GM23338 (cell line): ENCODE measurements at regions not wholly inside any gene's neighbourhood (a gene's known extent, or its start where the extent isn't known, plus 50 kb on each side); places are given as distances from the start of the nearest gene placed in this dataset.

Source experiments
- ATAC-seq: fragments of 200-7000 bp; cut with Tn5 transposase; 3 replicates; pipeline ENCODE4 v1.9.1; 2020
- DNase-seq: peaks from one replicate; pipeline ENCODE4 v3.0.0-alpha.2; 2015; ENCODE audit warnings: low spot score
- H2AFZ ChIP-seq: fragments of 200-600 bp; sonication (generic); 2 replicates; pipeline ENCODE4 v1.8.0; 2016; ENCODE audit warnings: antibody characterized with exemption, mild to moderate bottlenecking, moderate library complexity
- H3F3A ChIP-seq: fragments of 200-600 bp; sonication (generic); replicated peaks from 2 replicates; pipeline ENCODE4 v1.8.0; 2017; ENCODE audit warnings: antibody characterized with exemption, mixed run types, low read depth
- H3K27ac ChIP-seq: fragments of 200-600 bp; sonication (generic); 2 replicates; pipeline ENCODE4 v1.6.1; 2016; ENCODE audit warnings: low read depth
- H3K27me3 ChIP-seq: fragments of 200-600 bp; sonication (generic); 2 replicates; pipeline ENCODE4 v1.8.0; 2016; ENCODE audit warnings: mild to moderate bottlenecking, mixed run types, moderate library complexity; ENCODE audit not compliant: insufficient read depth
- H3K36me3 ChIP-seq: fragments of 200-600 bp; sonication (generic); 2 replicates; pipeline ENCODE4 v1.8.0; 2016; ENCODE audit warnings: mild to moderate bottlenecking; ENCODE audit not compliant: insufficient read depth
- H3K4me1 ChIP-seq: fragments of 200-600 bp; sonication (generic); 2 replicates; pipeline ENCODE4 v1.8.0; 2016; ENCODE audit warnings: mild to moderate bottlenecking, moderate library complexity; ENCODE audit not compliant: insufficient read depth
- H3K4me2 ChIP-seq: fragments of 200-600 bp; sonication (generic); 2 replicates; pipeline ENCODE4 v1.7.1; 2017; ENCODE audit warnings: mixed run types
- H3K4me3 ChIP-seq: fragments of 200-600 bp; sonication (generic); 2 replicates; pipeline ENCODE4 v1.6.1; 2016; ENCODE audit warnings: mixed run types
- H3K79me2 ChIP-seq: fragments of 200-600 bp; sonication (generic); replicated peaks from 2 replicates; pipeline ENCODE4 v1.8.0; 2017; ENCODE audit warnings: mild to moderate bottlenecking; ENCODE audit not compliant: insufficient read depth
- H3K9me2 ChIP-seq: fragments of 200-600 bp; sonication (generic); 2 replicates; pipeline ENCODE4 v1.8.0; 2017; ENCODE audit not compliant: insufficient read depth
- H4K20me1 ChIP-seq: fragments of 200-600 bp; sonication (generic); replicated peaks from 2 replicates; pipeline ENCODE4 v1.8.0; 2017; ENCODE audit warnings: mild to moderate bottlenecking; ENCODE audit not compliant: insufficient read depth
- H3K27ac Mint-ChIP-seq: 2 replicates; pipeline ENCODE4 v1.8.0; 2020; ENCODE audit warnings: inconsistent platforms, mild to moderate bottlenecking, moderate library complexity, mixed read lengths
- H3K27me3 Mint-ChIP-seq: 3 replicates; pipeline ENCODE4 v1.8.0; 2022; ENCODE audit warnings: low read depth, mild to moderate bottlenecking, moderate library complexity, mixed read lengths, inconsistent platforms; ENCODE audit not compliant: insufficient read depth, poor library complexity
- H3K36me3 Mint-ChIP-seq: 3 replicates; pipeline ENCODE4 v1.8.0; 2021; ENCODE audit warnings: low read depth, mild to moderate bottlenecking, inconsistent platforms, moderate library complexity, mixed read lengths
- H3K4me1 Mint-ChIP-seq: 3 replicates; pipeline ENCODE4 v1.8.0; 2020; ENCODE audit warnings: mild to moderate bottlenecking, inconsistent platforms, mixed read lengths
- H3K4me3 Mint-ChIP-seq: 3 replicates; pipeline ENCODE4 v1.8.0; 2021; ENCODE audit warnings: moderate library complexity, mild to moderate bottlenecking, inconsistent platforms, mixed read lengths
- H3K9me3 Mint-ChIP-seq: 3 replicates; pipeline ENCODE4 v1.8.0; 2020; ENCODE audit warnings: moderate library complexity, mild to moderate bottlenecking, inconsistent platforms, mixed read lengths
- CREB1 ChIP-seq: fragments of 250-450 bp; sonication (Bioruptor Pico); IDR thresholded peaks from 2 replicates; pipeline ENCODE4 v1.5.0; 2020; ENCODE audit warnings: low read depth, mild to moderate bottlenecking, moderate library complexity
- CTCF ChIP-seq, 2 experiments: fragments of 200-600 bp in 1 of 2; sonication (generic) in 1 of 2; conservative IDR thresholded peaks; 2 replicates each; pipeline versions ENCODE4 v1.5.1 to v1.6.1; 2016 to 2017; ENCODE audit warnings: antibody characterized with exemption in 2 of 2, low read depth in 2 of 2, mild to moderate bottlenecking in 2 of 2, moderate library complexity in 1 of 2
- EZH2 ChIP-seq: fragments of 200-600 bp; sonication (generic); IDR thresholded peaks from one replicate; pipeline ENCODE4 v1.8.0; 2017; ENCODE audit warnings: antibody characterized with exemption, mild to moderate bottlenecking, low read depth; ENCODE audit not compliant: unreplicated experiment
- EZH2phosphoT487 ChIP-seq: fragments of 200-600 bp; sonication (generic); IDR thresholded peaks from one replicate; pipeline ENCODE4 v1.8.1; 2018; ENCODE audit warnings: antibody characterized with exemption; ENCODE audit not compliant: unreplicated experiment
- JUNB ChIP-seq: IDR thresholded peaks from one replicate; pipeline ENCODE4 v1.6.1; 2016; ENCODE audit warnings: antibody characterized with exemption; ENCODE audit not compliant: unreplicated experiment
- NANOG ChIP-seq: IDR thresholded peaks from 2 replicates; pipeline ENCODE4 v1.6.1; 2016; ENCODE audit warnings: antibody characterized with exemption, borderline replicate concordance
- POLR2AphosphoS5 ChIP-seq: IDR thresholded peaks from 2 replicates; pipeline ENCODE4 v1.6.1; 2016; ENCODE audit warnings: antibody characterized with exemption, low read depth
- STAT1 ChIP-seq: IDR thresholded peaks from one replicate; pipeline ENCODE4 v1.6.1; 2016; ENCODE audit warnings: antibody characterized with exemption; ENCODE audit not compliant: unreplicated experiment
- ZNF114 ChIP-seq: fragments of 250-450 bp; sonication (Bioruptor Pico); IDR thresholded peaks from 2 replicates; pipeline ENCODE4 v1.5.0; 2020; ENCODE audit warnings: mild to moderate bottlenecking, moderate library complexity
- ZNF331 ChIP-seq: fragments of 250-450 bp; sonication (Bioruptor Pico); IDR thresholded peaks from 2 replicates; pipeline ENCODE4 v1.5.0; 2020; ENCODE audit warnings: low read depth, mild to moderate bottlenecking, moderate library complexity
- TF ChIP-seq, protein P1 (sequence below): IDR thresholded peaks from one replicate; pipeline ENCODE4 v1.6.1; 2018; ENCODE audit warnings: antibody characterized with exemption; ENCODE audit not compliant: unreplicated experiment
- TF ChIP-seq, protein P2 (sequence below): IDR thresholded peaks from 2 replicates; pipeline ENCODE4 v1.6.1; 2016; ENCODE audit warnings: antibody characterized with exemption
- TF ChIP-seq, protein P3 (sequence below): fragments of 250-450 bp; sonication (Bioruptor Pico); IDR thresholded peaks from 2 replicates; pipeline ENCODE4 v1.5.0; 2020; ENCODE audit warnings: mild to moderate bottlenecking, moderate library complexity

DNA sequence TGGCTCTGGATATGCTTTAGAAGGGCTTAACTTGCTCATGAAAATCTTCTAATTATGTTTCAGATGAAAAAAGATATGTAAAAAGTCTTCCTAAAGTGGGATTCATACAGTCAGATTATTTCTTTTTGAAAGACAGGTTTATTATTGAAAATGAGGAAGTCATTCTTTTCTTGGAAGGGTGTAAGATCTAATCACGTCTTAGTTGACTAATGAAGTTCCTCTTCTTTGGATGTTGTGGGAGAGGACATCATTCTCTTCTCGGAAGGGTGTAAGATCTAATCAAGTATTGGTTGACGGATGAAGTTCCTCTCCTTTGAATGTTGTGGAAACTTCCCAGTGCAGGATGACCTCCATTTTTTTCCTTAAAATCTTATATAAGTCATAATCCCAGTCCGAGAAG, 74.9 kb downstream of the ALG10 start:
- no peak overlapping the region for H3K27ac Mint-ChIP-seq
- Histone ChIP-seq H4K20me1 (no peaks in the 10 kb centered on the region), H3K79me2 (no peaks in the 10 kb centered on the region), H3F3A (no peaks in the 10 kb centered on the region), H2AFZ (no peak overlapping the region), H3K27me3 (no peaks in the 10 kb centered on the region), H3K4me1 (no peaks in the 10 kb centered on the region), H3K9me2 (no peaks in the 10 kb centered on the region), H3K4me2 (no peak overlapping the region), H3K27ac (no peak overlapping the region), H3K4me3 (no peak overlapping the region), H3K36me3 (no peaks in the 10 kb centered on the region)
- H3K4me1 Mint-ChIP-seq = no peaks in the 10 kb centered on the region
- ATAC-seq (no peak), DNase-seq (no peak)
- peaks cover 6% of the 10 kb centered on the region; the same call in 1 of the 3 replicates for H3K36me3 Mint-ChIP-seq
- peaks cover 89% of the 10 kb centered on the region for H3K9me3 Mint-ChIP-seq
- no peaks in the 10 kb centered on the region for H3K27me3 Mint-ChIP-seq
- H3K4me3 Mint-ChIP-seq = no peak overlapping the region
- TF ChIP-seq CREB1 (CRISPR knock-in tag) (no peak), ZNF331 (CRISPR knock-in tag) (no peak), EZH2 (no peak), ZNF114 (CRISPR knock-in tag) (no peak), JUNB (no peak), POLR2AphosphoS5 (no peak), NANOG (no peak), EZH2phosphoT487 (no peak), STAT1 (no peak), CTCF (conservative IDR thresholded peaks at IDR 0.05; ENCODE audit: low read depth in 2 of 2) (no peak)
- TF ChIP-seq, protein P1, sequence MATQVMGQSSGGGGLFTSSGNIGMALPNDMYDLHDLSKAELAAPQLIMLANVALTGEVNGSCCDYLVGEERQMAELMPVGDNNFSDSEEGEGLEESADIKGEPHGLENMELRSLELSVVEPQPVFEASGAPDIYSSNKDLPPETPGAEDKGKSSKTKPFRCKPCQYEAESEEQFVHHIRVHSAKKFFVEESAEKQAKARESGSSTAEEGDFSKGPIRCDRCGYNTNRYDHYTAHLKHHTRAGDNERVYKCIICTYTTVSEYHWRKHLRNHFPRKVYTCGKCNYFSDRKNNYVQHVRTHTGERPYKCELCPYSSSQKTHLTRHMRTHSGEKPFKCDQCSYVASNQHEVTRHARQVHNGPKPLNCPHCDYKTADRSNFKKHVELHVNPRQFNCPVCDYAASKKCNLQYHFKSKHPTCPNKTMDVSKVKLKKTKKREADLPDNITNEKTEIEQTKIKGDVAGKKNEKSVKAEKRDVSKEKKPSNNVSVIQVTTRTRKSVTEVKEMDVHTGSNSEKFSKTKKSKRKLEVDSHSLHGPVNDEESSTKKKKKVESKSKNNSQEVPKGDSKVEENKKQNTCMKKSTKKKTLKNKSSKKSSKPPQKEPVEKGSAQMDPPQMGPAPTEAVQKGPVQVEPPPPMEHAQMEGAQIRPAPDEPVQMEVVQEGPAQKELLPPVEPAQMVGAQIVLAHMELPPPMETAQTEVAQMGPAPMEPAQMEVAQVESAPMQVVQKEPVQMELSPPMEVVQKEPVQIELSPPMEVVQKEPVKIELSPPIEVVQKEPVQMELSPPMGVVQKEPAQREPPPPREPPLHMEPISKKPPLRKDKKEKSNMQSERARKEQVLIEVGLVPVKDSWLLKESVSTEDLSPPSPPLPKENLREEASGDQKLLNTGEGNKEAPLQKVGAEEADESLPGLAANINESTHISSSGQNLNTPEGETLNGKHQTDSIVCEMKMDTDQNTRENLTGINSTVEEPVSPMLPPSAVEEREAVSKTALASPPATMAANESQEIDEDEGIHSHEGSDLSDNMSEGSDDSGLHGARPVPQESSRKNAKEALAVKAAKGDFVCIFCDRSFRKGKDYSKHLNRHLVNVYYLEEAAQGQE = no peak
- TF ChIP-seq, protein P2, sequence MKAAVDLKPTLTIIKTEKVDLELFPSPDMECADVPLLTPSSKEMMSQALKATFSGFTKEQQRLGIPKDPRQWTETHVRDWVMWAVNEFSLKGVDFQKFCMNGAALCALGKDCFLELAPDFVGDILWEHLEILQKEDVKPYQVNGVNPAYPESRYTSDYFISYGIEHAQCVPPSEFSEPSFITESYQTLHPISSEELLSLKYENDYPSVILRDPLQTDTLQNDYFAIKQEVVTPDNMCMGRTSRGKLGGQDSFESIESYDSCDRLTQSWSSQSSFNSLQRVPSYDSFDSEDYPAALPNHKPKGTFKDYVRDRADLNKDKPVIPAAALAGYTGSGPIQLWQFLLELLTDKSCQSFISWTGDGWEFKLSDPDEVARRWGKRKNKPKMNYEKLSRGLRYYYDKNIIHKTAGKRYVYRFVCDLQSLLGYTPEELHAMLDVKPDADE = no peak
- TF ChIP-seq, protein P3, sequence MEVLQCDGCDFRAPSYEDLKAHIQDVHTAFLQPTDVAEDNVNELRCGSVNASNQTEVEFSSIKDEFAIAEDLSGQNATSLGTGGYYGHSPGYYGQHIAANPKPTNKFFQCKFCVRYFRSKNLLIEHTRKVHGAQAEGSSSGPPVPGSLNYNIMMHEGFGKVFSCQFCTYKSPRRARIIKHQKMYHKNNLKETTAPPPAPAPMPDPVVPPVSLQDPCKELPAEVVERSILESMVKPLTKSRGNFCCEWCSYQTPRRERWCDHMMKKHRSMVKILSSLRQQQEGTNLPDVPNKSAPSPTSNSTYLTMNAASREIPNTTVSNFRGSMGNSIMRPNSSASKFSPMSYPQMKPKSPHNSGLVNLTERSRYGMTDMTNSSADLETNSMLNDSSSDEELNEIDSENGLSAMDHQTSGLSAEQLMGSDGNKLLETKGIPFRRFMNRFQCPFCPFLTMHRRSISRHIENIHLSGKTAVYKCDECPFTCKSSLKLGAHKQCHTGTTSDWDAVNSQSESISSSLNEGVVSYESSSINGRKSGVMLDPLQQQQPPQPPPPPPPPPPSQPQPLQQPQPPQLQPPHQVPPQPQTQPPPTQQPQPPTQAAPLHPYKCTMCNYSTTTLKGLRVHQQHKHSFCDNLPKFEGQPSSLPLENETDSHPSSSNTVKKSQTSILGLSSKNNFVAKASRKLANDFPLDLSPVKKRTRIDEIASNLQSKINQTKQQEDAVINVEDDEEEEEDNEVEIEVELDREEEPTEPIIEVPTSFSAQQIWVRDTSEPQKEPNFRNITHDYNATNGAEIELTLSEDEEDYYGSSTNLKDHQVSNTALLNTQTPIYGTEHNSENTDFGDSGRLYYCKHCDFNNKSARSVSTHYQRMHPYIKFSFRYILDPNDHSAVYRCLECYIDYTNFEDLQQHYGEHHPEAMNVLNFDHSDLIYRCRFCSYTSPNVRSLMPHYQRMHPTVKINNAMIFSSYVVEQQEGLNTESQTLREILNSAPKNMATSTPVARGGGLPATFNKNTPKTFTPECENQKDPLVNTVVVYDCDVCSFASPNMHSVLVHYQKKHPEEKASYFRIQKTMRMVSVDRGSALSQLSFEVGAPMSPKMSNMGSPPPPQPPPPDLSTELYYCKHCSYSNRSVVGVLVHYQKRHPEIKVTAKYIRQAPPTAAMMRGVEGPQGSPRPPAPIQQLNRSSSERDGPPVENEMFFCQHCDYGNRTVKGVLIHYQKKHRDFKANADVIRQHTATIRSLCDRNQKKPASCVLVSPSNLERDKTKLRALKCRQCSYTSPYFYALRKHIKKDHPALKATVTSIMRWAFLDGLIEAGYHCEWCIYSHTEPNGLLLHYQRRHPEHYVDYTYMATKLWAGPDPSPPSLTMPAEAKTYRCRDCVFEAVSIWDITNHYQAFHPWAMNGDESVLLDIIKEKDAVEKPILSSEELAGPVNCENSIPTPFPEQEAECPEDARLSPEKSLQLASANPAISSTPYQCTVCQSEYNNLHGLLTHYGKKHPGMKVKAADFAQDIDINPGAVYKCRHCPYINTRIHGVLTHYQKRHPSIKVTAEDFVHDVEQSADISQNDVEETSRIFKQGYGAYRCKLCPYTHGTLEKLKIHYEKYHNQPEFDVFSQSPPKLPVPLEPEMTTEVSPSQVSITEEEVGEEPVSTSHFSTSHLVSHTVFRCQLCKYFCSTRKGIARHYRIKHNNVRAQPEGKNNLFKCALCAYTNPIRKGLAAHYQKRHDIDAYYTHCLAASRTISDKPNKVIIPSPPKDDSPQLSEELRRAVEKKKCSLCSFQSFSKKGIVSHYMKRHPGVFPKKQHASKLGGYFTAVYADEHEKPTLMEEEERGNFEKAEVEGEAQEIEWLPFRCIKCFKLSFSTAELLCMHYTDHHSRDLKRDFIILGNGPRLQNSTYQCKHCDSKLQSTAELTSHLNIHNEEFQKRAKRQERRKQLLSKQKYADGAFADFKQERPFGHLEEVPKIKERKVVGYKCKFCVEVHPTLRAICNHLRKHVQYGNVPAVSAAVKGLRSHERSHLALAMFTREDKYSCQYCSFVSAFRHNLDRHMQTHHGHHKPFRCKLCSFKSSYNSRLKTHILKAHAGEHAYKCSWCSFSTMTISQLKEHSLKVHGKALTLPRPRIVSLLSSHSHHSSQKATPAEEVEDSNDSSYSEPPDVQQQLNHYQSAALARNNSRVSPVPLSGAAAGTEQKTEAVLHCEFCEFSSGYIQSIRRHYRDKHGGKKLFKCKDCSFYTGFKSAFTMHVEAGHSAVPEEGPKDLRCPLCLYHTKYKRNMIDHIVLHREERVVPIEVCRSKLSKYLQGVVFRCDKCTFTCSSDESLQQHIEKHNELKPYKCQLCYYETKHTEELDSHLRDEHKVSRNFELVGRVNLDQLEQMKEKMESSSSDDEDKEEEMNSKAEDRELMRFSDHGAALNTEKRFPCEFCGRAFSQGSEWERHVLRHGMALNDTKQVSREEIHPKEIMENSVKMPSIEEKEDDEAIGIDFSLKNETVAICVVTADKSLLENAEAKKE (CRISPR knock-in tag) = no peak
